Caco-2 (cell line): ENCODE measurements at regions not wholly inside any gene's neighbourhood (a gene's known extent, or its start where the extent isn't known, plus 50 kb on each side); places are given as distances from the start of the nearest gene placed in this dataset.

ENCODE experiments used
- BruUV-seq: library from RNA; stranded (reverse); fragments of 400-500 nt; replicated peaks from 2 replicates; lab custom pipeline; 2021; lab: Mats Ljungman, UMichigan
- CTCF ChIA-PET: fragments of 300-600 bp; sonication (Branson Sonifier 250); formaldehyde crosslinking; loops from one replicate; lab custom pipeline; 2022; ENCODE audit warnings: antibody characterized with exemption; lab: Charles Lee
- POLR2A ChIA-PET: fragments of 300-600 bp; sonication (Branson Sonifier 250); formaldehyde crosslinking; loops from one replicate; lab custom pipeline; 2022; ENCODE audit warnings: antibody characterized with exemption; lab: Charles Lee
- DNase-seq, 2 experiments: peaks; one replicate each; pipeline versions ENCODE4 v3.0.0 to v3.0.0-alpha.2; 2020 to 2022
- H3K27me3 ChIP-seq: replicated peaks from 2 replicates; pipeline ENCODE4 v1.6.0; 2011; ENCODE audit warnings: low read length; ENCODE audit not compliant: control insufficient read depth, insufficient read depth
- H3K36me3 ChIP-seq: 2 replicates; pipeline ENCODE4 v1.5.1; 2011; ENCODE audit warnings: low read length; ENCODE audit not compliant: control insufficient read depth, insufficient read depth
- H3K4me1 ChIP-seq: fragments of 250-450 bp; sonication (Bioruptor Pico); 2 replicates; pipeline ENCODE4 v1.5.1; 2020; ENCODE audit warnings: mild to moderate bottlenecking
- H3K4me3 ChIP-seq: 2 replicates; pipeline ENCODE4 v1.5.1; 2011; ENCODE audit warnings: low read depth, mild to moderate bottlenecking, control low read depth, low read length
- H3K9me3 ChIP-seq: fragments of 250-450 bp; sonication (Bioruptor Pico); 2 replicates; pipeline ENCODE4 v1.5.1; 2020; ENCODE audit warnings: mild to moderate bottlenecking, moderate library complexity
- H3K27ac Mint-ChIP-seq: one replicate; pipeline ENCODE4 v1.8.0; 2022; ENCODE audit warnings: mixed read lengths; ENCODE audit not compliant: unreplicated experiment
- H3K27me3 Mint-ChIP-seq: one replicate; pipeline ENCODE4 v1.8.0; 2022; ENCODE audit warnings: mixed read lengths; ENCODE audit not compliant: insufficient read depth, unreplicated experiment
- H3K36me3 Mint-ChIP-seq: one replicate; pipeline ENCODE4 v1.8.0; 2022; ENCODE audit warnings: mild to moderate bottlenecking, mixed read lengths; ENCODE audit not compliant: insufficient read depth, unreplicated experiment
- H3K4me1 Mint-ChIP-seq: one replicate; pipeline ENCODE4 v1.8.0; 2022; ENCODE audit warnings: low read depth, mixed read lengths; ENCODE audit not compliant: unreplicated experiment
- H3K4me3 Mint-ChIP-seq: one replicate; pipeline ENCODE4 v1.8.0; 2022; ENCODE audit warnings: mild to moderate bottlenecking, moderate library complexity, mixed read lengths; ENCODE audit not compliant: unreplicated experiment
- H3K9me3 Mint-ChIP-seq: one replicate; pipeline ENCODE4 v1.8.0; 2022; ENCODE audit warnings: mixed read lengths; ENCODE audit not compliant: unreplicated experiment
- intact Hi-C: fragments of 100-400 bp; cut with micrococcal nuclease; formaldehyde crosslinking; loops from one replicate; pipeline ENCODE4 v1.10.0; 2022; ENCODE audit not compliant: unreplicated experiment
- TF ChIP-seq, protein P1 (sequence below), 2 experiments: fragments of 200-600 bp in 1 of 2; IDR thresholded peaks; 1 replicate in 1 of 2; 2 replicates in 1 of 2; pipeline versions ENCODE4 v1.5.1 to v1.8.0; 2011 to 2022; ENCODE audit warnings: antibody characterized with exemption in 1 of 2, control low read depth in 1 of 2, inconsistent platforms in 1 of 2, low read depth in 1 of 2, low read length in 1 of 2, mild to moderate bottlenecking in 1 of 2, moderate library complexity in 1 of 2; ENCODE audit not compliant: insufficient read depth in 1 of 2, severe bottlenecking in 1 of 2, unreplicated experiment in 1 of 2

DNA sequence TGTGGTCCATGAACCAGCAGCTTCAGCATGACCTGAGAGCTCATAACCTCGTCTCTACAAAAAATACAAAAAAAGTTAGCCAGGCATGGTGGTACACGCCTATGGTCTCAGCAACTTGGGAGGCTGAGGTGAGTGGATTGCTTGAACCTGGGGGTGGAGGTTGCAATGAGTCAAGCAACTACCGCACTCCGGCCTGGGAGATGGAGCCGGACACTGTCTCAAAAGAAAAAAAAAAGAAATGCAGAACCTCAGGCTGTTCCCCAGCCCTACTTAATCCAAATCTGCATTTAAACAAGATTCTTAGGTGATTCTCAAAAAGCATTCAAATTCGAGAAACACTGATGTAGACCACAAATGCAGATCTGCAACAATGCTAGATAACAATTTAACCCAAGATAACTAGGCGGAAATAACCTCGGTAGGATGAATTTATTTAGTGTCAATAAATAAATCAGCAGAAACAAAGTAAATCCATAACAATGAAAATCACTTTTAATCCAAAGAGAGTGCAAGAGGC lies 203.5 kb downstream of the SP3 start:
- BruUV-seq = no TSS peak

GRCh38 chr2:173762221-173762620 lies 203.0 kb downstream of the SP3 start:
- no TSS peak for BruUV-seq
- H3K27ac Mint-ChIP-seq = no peak overlapping the region
- intact Hi-C loops = no loop called here

More for the DNA sequence above, 203.5 kb downstream of the SP3 start:
- Histone ChIP-seq H3K4me3 (no peak overlapping the region), H3K9me3 (no peaks in the 10 kb centered on the region), H3K36me3 (no peaks in the 10 kb centered on the region), H3K27me3 (no peaks in the 10 kb centered on the region), H3K4me1 (no peaks in the 10 kb centered on the region)
- Mint-ChIP-seq H3K36me3 (no peaks in the 10 kb centered on the region), H3K4me3 (no peak overlapping the region), H3K27ac (no peak overlapping the region), H3K4me1 (no peaks in the 10 kb centered on the region), H3K9me3 (no peaks in the 10 kb centered on the region), H3K27me3 (no peaks in the 10 kb centered on the region)
- TF ChIP-seq, protein P1, sequence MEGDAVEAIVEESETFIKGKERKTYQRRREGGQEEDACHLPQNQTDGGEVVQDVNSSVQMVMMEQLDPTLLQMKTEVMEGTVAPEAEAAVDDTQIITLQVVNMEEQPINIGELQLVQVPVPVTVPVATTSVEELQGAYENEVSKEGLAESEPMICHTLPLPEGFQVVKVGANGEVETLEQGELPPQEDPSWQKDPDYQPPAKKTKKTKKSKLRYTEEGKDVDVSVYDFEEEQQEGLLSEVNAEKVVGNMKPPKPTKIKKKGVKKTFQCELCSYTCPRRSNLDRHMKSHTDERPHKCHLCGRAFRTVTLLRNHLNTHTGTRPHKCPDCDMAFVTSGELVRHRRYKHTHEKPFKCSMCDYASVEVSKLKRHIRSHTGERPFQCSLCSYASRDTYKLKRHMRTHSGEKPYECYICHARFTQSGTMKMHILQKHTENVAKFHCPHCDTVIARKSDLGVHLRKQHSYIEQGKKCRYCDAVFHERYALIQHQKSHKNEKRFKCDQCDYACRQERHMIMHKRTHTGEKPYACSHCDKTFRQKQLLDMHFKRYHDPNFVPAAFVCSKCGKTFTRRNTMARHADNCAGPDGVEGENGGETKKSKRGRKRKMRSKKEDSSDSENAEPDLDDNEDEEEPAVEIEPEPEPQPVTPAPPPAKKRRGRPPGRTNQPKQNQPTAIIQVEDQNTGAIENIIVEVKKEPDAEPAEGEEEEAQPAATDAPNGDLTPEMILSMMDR (IDR thresholded peaks at IDR 0.05; ENCODE audit: insufficient read depth in 1 of 2, low read depth in 1 of 2, low read length in 1 of 2, severe bottlenecking in 1 of 2, unreplicated experiment in 1 of 2) = no peak
- ChIA-PET POLR2A (no interaction called here), CTCF (no interaction called here)
- DNase-seq = no peak
- intact Hi-C loops = no loop called here

GRCh38 chr2:173762864-173763263 lies 202.3 kb downstream of the SP3 start:
- no peaks in the 10 kb centered on the region for H3K27me3 Mint-ChIP-seq
- no peaks in the 10 kb centered on the region for H3K9me3 Mint-ChIP-seq
- H3K4me3 Mint-ChIP-seq = no peak overlapping the region
- POLR2A ChIA-PET = interaction anchor here (0.6 kb wide), 1 partner anchor 32 kb away, joined by 15 read pairs; no protein-coding TSS in a partner anchor
- H3K4me1 Mint-ChIP-seq = no peaks in the 10 kb centered on the region
- no peaks in the 10 kb centered on the region for H3K36me3 ChIP-seq
- no TSS peak for BruUV-seq
- TF ChIP-seq, protein P1 (IDR thresholded peaks at IDR 0.05; ENCODE audit: insufficient read depth in 1 of 2, low read depth in 1 of 2, low read length in 1 of 2, severe bottlenecking in 1 of 2, unreplicated experiment in 1 of 2) = no peak
- DNase-seq = no peak
- H3K36me3 Mint-ChIP-seq = no peaks in the 10 kb centered on the region
- H3K4me3 ChIP-seq = no peak overlapping the region
- intact Hi-C loops = no loop called here
- CTCF ChIA-PET = no interaction called here
- H3K27me3 ChIP-seq = no peaks in the 10 kb centered on the region
- H3K4me1 ChIP-seq = no peaks in the 10 kb centered on the region
- no peak overlapping the region for H3K27ac Mint-ChIP-seq
- H3K9me3 ChIP-seq = no peaks in the 10 kb centered on the region

More at GRCh38 chr2:173762221-173762620, 203.0 kb downstream of the SP3 start:
- POLR2A ChIA-PET = no interaction called here
- Mint-ChIP-seq H3K36me3 (no peaks in the 10 kb centered on the region), H3K4me1 (no peaks in the 10 kb centered on the region), H3K9me3 (no peaks in the 10 kb centered on the region), H3K27me3 (no peaks in the 10 kb centered on the region), H3K4me3 (no peak overlapping the region)
- H3K9me3 ChIP-seq = no peaks in the 10 kb centered on the region
- H3K27me3 ChIP-seq = no peaks in the 10 kb centered on the region
- H3K4me1 ChIP-seq = no peaks in the 10 kb centered on the region
- H3K36me3 ChIP-seq = no peaks in the 10 kb centered on the region
- DNase-seq = no peak
- no peak overlapping the region for H3K4me3 ChIP-seq
- TF ChIP-seq, protein P1 (IDR thresholded peaks at IDR 0.05; ENCODE audit: insufficient read depth in 1 of 2, low read depth in 1 of 2, low read length in 1 of 2, severe bottlenecking in 1 of 2, unreplicated experiment in 1 of 2) = no peak
- CTCF ChIA-PET = no interaction called here
